Right lung (tissue), 2 donors: ENCODE measurements at regions not wholly inside any gene's neighbourhood (a gene's known extent, or its start where the extent isn't known, plus 50 kb on each side); places are given as distances from the start of the nearest gene placed in this dataset.
"Not testable (repeated sequence)": the region's sequence is repeated elsewhere in the genome, so short reads cannot be mapped to it uniquely, and the experiment has no call there.

Experiments
- DNase-seq, 2 donors: peaks; one replicate each; pipeline ENCODE4 v3.0.0-alpha.2; 2013

DNA sequence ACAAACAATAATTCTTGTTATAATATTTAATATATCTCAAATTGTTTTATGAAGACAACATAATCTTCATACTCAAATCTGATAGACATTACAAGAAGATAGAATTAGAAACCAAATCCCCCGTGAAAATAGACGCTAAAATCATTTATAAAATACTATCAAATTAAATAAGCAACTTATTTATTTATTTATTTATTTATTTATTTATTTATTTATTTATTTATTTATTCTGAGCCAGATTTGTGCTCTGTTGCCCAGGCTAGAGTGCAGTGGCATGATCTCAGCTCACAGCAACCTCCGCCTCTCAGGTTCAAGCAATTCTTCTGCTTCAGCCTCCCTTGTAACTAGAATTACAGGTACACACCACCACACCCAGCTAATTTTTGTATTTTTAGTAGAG lies 294.9 kb upstream of the MAGEC2 start:
- DNase-seq: no peak

DNA sequence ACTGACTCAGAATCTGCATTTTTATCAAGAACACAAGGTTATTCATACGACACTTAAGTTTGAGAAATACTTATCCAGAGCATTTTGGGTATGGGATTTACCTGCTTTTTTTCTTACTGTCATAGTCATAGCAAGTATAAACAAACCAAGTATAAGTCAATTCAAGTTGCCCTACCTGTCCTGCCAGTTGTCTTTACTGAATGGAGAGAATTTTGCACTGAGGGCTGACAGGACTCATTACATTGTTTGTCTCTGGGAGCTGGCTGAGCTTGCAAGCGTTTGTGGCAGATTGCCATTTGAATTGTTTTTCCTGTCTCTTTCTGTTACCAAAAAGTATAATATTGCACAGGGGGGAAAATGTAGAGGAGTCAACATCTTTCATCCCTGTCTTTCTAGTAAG lies 278.9 kb upstream of the MAGEC2 start:
- no peak for DNase-seq

DNA sequence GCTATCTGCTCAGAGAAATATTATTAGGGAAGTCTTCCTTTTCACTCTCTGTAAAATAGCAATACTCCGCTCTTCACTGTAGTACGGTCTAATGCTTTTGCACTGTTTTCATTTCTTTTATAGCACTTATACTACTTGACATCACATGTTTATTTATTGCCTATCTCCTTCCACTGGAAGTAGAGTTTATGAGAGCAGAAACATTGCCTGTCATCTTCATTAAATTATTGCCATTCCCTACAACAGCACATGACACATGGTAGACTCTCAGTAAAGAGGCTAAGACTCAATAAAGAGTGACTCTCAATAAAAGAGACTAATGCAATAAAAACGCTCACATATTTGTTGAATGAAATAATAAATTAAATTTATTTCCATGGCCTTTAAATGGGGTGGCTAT lies 241.3 kb upstream of the MAGEC2 start:
- no peak for DNase-seq

DNA sequence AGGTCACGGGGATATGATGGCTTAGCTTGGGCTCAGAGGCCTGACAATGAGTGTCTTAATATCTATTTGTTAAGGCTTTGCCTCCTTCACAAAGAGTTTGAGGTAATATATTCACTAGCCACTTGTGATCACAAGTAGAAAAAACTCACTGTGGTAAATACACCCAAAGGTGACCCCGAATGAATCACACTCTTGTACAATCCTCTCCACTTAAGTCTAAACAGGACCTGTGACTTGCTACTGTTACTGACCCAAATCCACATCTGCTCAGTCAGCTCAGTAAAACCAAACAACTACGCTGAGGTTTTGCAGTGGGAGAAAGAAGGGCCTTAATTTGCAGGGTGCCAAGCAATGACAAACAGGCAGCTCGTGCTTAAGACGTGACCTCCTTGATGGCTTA lies 223.8 kb upstream of the MAGEC2 start:
- DNase-seq: no peak

DNA sequence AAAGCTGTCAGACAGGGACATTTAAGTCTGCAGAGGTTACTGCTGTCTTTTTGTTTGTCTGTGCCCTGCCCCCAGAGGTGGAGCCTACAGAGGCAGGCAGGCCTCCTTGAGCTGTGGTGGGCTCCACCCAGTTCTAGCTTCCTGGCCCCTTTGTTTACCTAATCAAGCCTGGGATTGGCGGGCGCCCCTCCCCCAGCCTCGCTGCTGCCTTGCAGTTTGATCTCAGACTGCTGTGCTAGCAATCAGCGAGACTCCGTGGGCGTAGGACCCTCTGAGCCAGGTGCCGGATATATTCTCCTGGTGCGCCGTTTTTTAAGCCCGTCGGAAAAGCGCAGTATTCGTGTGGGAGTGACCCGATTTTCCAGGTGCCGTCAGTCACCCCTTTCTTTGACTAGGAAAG lies 185.9 kb upstream of the MAGEC2 start:
- not testable (repeated sequence) for DNase-seq

DNA sequence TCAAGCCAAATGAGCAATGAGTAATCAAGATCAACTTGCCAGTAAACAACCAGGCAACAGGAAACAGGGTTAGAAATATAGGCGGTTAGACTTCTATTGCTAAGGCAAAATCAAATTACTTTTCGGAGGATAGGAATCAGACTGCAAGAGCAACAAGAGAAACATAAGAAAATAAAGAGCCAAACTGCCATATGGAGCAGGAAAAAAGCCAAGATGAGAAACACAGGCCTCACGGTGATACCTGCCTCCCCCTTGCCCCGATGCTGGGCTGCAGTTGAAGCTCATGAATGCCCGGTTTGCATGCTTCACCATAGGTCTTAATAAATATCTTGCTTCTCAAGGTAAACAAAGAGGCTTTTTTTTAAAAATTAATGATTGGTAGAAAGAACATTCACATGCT lies 158.4 kb upstream of the MAGEC2 start:
- no peak for DNase-seq

DNA sequence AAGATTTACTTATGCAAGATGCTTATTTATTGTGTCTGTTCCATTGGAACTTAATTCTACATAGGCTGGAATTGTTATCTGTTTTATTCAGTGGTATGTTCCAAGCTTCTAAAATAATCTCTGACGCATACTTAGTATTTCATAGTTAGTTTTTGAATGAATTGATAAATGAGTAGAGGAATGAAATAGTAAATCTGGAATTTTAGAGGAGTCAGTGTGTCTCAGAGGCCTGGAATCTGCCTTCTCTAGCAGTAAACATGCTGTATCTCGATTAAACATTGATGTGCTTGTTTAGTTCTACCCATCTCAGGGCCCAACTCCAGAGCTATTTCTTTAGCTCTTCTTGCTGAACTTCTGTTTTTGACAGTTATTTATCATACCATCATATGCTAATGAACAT lies 154.2 kb upstream of the MAGEC2 start:
- DNase-seq: peak; percentile 1 to 6

DNA sequence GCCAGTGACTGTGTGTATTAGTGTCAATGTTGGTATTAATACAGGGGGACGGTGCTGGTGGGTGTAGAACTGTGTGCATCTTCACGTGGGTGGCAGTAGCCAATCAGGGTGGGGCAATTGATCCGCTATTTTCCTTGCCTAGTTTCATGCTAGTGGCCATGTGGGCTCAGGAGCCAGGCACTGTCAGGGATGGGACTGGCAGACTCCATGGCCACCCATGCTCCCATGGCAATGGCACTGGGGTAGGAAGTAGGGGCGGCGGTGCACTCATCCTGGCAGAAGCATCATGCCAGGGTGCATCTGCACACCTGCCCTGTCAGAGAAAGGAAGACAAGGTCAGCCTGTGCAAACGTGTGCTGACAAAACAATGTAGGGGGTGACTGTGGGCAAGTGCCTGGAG lies 122.1 kb upstream of the MAGEC2 start:
- DNase-seq: no peak

DNA sequence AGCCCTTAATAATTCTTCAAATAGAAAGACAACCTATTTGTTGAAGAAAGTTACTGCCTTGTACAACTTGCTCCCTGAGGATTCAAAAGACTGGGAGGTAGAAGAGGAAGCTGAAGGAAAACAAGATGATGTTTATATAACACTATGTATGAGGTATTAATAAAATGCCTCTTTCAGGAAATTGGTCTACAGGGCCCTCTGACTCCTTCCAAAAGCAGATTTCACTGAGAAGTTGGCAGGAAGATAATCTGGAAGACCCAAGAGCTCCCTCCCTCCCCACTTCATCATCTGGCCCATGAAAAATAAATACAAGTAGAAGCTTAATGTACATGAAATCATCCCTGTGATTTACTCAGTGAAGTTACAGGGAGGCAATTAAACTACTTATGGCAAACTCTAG lies 107.5 kb upstream of the MAGEC2 start:
- no peak for DNase-seq

DNA sequence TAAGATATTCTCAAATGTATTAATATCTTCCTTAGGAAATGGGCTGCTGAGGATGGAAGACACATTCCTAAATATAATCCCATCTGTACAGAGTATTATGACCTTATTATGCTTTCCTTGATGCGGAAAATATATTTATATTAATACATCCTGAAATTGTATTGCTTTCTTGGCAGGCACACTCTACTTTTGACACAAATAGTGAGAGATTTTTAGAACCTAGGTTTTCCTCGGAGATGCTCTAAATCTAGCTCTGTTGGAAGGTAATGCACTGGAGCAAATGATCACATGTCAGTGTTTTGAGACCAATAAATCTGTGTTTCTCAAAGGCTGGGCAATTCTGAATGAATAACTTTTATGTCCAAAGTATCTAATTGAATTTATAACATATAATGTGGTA lies 94.3 kb upstream of the MAGEC2 start:
- DNase-seq: no peak

DNA sequence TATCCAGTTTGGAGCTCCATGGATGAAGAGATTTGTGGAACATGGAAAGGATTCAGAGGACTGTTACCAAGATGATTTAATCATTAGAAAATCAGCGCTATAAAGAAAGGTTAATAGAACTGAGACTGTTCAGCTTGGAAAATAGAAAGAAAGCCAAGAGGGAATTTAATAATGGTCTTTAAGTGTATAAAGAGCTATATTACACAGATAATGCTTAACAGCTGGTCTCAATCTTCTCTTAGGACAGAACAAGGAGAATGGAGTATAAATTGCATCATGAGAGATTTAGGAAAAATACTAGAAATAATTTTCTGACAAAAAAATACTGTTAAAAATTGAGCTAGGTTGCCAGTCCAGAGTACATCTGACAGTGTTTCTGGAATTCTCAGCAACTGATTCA lies 91.3 kb upstream of the MAGEC2 start:
- peak in 1 of 2 donors; percentile 18 for DNase-seq

DNA sequence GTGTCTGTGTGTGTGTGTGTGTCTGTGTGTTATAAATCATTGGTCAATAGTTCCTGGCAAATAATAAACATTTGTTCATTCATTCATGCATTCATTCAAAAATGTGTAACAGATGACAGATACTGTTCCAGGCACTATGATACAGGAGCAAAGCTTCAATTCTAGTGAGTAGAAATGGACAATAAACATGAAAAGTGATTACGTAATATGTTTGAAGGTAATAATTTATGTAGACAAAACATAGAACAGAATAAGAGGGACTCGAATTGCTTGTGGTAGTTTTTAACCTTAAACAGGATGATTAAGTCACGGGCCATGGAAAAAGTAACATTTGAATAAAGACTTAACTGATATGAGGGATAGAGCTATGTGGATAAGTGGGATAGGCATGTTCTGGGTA lies 90.1 kb upstream of the MAGEC2 start:
- no peak for DNase-seq

DNA sequence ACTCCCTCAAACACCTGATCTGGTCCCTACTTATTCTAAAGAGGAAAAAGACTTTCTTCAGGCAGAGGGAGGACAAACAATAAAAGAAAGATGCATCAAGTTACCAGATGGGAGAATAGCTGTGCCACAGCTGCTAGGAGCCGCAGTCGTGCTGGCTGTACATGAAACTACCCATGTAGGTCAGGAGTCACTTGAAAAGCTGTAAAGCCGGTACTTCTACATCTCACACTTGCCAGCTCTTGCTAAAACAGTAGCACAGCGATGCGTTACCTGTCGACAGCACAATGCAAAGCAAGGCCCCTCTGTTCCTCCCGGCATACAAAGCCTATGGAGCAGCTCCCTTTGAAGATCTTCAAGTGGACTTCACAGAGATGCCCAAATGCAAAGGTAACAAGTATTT lies 65.1 kb upstream of the MAGEC2 start:
- DNase-seq: peak; percentile 11 to 12

DNA sequence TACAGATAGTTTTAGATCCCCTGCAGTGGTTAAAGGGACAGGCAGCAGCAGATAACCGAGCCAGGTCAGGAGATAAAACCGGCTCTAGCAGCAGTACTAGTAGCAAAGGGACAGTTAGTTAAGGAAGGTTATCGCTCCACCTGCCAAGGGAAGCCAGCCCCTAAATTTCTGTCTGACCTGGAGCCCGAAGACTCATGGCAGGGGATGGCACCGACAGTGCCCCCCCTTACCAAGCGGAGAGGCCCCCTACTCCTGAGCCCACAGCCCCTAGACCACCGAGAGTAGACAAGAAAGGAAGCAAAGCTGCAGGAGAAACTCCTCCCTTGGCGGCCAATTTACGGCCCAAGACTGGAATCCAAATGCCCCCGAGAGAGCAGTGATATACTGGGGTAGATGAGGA lies 61.3 kb upstream of the MAGEC2 start:
- DNase-seq: no peak

DNA sequence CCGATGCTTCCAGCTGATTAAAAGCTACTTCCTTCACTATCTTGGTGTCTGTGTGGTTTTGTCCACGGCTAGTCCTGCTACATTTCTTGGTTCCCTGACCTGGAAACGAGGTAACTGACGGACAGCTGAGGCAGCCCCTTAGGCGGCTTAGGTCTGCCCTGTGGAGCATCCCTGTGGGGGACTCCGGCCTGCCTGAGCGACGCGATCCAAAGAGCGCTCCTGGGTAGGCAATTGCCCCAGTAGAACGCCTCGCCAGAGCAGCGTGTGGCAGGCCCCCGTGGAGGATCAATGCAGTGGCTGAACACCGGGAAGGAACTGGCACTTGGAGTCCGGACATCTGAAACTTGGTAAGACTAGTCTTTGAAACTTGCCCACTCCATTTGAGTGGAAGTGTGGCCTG lies 60.5 kb upstream of the MAGEC2 start:
- not testable (repeated sequence) for DNase-seq

DNA sequence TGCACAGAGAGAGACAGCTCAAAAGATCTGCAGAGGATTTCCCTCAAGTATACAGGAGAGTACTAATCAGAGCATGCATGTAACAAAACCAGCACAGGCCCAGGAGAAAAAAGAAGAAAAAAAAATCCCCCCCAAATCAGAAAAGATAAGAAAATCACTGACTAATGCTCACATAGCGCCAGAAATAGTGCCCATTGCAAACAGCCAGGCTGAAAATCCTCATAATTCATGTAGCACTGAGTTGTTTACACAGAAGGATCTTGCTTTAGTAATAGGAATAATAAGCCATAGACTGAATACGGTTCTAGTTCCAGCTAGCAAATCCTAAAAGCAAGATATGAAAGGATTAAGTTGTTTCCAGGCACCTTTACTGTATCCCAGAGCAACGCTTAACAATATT lies 51.8 kb upstream of the MAGEC2 start:
- no peak for DNase-seq
